Upper lobe of left lung (tissue), 4 donors: ENCODE measurements at regions not wholly inside any gene's neighbourhood (a gene's known extent, or its start where the extent isn't known, plus 50 kb on each side); places are given as distances from the start of the nearest gene placed in this dataset.

ENCODE experiments used
- POLR2A ChIP-seq, 4 donors: fragments of 450-650 bp; IDR thresholded peaks; one replicate each; pipeline ENCODE4 v1.5.1; 2016 to 2017; ENCODE audit warnings: antibody characterized with exemption in 4 of 4, mild to moderate bottlenecking in 2 of 4
- TF ChIP-seq, protein P1 (sequence below), 6 experiments: fragments of 450-650 bp in 4 of 6; fragments of 200-600 bp in 2 of 6; sonication (generic) in 2 of 6; IDR thresholded peaks; one replicate each; pipeline ENCODE4 v1.5.1; 2016 to 2019; ENCODE audit warnings: antibody characterized with exemption in 6 of 6

DNA sequence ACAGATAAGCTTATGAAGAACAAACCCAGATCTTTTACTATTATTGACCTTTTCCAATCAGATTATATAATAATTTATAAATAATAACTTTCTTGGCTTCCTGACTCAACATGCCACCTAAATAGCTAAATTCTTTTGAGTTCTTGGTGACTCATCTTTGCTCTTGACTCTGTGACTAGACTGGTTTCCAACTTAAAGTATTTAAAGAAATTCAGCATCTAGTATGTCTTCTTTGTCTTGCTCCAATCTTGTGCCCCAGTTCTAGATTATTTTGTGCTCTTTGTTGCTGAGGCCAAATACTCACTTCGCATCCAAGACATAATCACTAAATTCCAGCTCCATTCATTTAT, 483.2 kb upstream of the TBL1XR1 start:
- TF ChIP-seq, protein P1, sequence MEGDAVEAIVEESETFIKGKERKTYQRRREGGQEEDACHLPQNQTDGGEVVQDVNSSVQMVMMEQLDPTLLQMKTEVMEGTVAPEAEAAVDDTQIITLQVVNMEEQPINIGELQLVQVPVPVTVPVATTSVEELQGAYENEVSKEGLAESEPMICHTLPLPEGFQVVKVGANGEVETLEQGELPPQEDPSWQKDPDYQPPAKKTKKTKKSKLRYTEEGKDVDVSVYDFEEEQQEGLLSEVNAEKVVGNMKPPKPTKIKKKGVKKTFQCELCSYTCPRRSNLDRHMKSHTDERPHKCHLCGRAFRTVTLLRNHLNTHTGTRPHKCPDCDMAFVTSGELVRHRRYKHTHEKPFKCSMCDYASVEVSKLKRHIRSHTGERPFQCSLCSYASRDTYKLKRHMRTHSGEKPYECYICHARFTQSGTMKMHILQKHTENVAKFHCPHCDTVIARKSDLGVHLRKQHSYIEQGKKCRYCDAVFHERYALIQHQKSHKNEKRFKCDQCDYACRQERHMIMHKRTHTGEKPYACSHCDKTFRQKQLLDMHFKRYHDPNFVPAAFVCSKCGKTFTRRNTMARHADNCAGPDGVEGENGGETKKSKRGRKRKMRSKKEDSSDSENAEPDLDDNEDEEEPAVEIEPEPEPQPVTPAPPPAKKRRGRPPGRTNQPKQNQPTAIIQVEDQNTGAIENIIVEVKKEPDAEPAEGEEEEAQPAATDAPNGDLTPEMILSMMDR (IDR thresholded peaks at IDR 0.05), result no peak
- no peak for TF ChIP-seq POLR2A (IDR thresholded peaks at IDR 0.05)
